MM.1S (cell line): ENCODE measurements at regions not wholly inside any gene's neighbourhood (a gene's known extent, or its start where the extent isn't known, plus 50 kb on each side); places are given as distances from the start of the nearest gene placed in this dataset.

Experiments used
- DNase-seq: peaks from one replicate; pipeline ENCODE4 v3.0.0-alpha.2; 2015
- H2AFZ ChIP-seq: fragments of 300-600 bp; sonication (generic); 2 replicates; pipeline ENCODE4 v1.6.0; 2016; ENCODE audit warnings: antibody characterized with exemption, low read length
- H3F3A ChIP-seq: fragments of 300-600 bp; sonication (generic); 2 replicates; pipeline ENCODE4 v1.6.1; 2016; ENCODE audit warnings: mild to moderate bottlenecking, antibody characterized with exemption, low read length, moderate library complexity, mixed read lengths; ENCODE audit not compliant: insufficient read depth
- H3K27ac ChIP-seq: fragments of 300-600 bp; sonication (generic); 2 replicates; pipeline ENCODE4 v1.5.1; 2016; ENCODE audit warnings: mild to moderate bottlenecking, low read length
- H3K27me3 ChIP-seq: fragments of 300-600 bp; sonication (generic); replicated peaks from 2 replicates; pipeline ENCODE4 v1.6.0; 2016; ENCODE audit warnings: low read length; ENCODE audit not compliant: insufficient read depth
- H3K36me3 ChIP-seq: fragments of 300-600 bp; sonication (generic); replicated peaks from 2 replicates; pipeline ENCODE4 v1.6.1; 2016; ENCODE audit warnings: mild to moderate bottlenecking, low read length, mixed read lengths; ENCODE audit not compliant: insufficient read depth
- H3K4me1 ChIP-seq: fragments of 300-600 bp; sonication (generic); 2 replicates; pipeline ENCODE4 v1.6.1; 2016; ENCODE audit warnings: low read length, mixed read lengths
- H3K4me2 ChIP-seq: fragments of 300-600 bp; sonication (generic); 2 replicates; pipeline ENCODE4 v1.6.0; 2016; ENCODE audit warnings: low read depth, low read length
- H3K4me3 ChIP-seq: fragments of 300-600 bp; sonication (generic); 2 replicates; pipeline ENCODE4 v1.5.1; 2016; ENCODE audit warnings: low read length, mixed read lengths
- H3K79me2 ChIP-seq: fragments of 300-600 bp; sonication (generic); 2 replicates; pipeline ENCODE4 v1.6.1; 2016; ENCODE audit warnings: mixed run types, low read length, mixed read lengths
- H3K9ac ChIP-seq: fragments of 300-600 bp; sonication (generic); 2 replicates; pipeline ENCODE4 v1.6.1; 2016; ENCODE audit warnings: low read length, mixed read lengths
- H3K9me2 ChIP-seq: fragments of 300-600 bp; sonication (generic); replicated peaks from 2 replicates; pipeline ENCODE4 v1.6.1; 2016; ENCODE audit warnings: mild to moderate bottlenecking, low read length, mixed read lengths; ENCODE audit not compliant: insufficient read depth
- H3K9me3 ChIP-seq: fragments of 300-600 bp; sonication (generic); replicated peaks from 2 replicates; pipeline ENCODE4 v1.6.1; 2016; ENCODE audit warnings: mild to moderate bottlenecking, low read length, mixed read lengths; ENCODE audit not compliant: insufficient read depth
- H4K20me1 ChIP-seq: fragments of 300-600 bp; sonication (generic); 2 replicates; pipeline ENCODE4 v1.6.1; 2016; ENCODE audit warnings: mild to moderate bottlenecking, low read length, moderate library complexity, mixed read lengths; ENCODE audit not compliant: insufficient read depth
- CTCF ChIP-seq: fragments of 300-600 bp; sonication (generic); IDR thresholded peaks from 2 replicates; pipeline ENCODE4 v1.5.1; 2016; ENCODE audit warnings: antibody characterized with exemption, low read length, mixed read lengths
- EZH2 ChIP-seq: fragments of 300-600 bp; sonication (generic); optimal IDR thresholded peaks from 2 replicates; pipeline ENCODE3; 2017; ENCODE audit warnings: low read depth, mild to moderate bottlenecking, antibody characterized with exemption, low read length, mixed read lengths
- EZH2phosphoT487 ChIP-seq: fragments of 300-600 bp; sonication (generic); IDR thresholded peaks from 2 replicates; pipeline ENCODE4 v1.6.1; 2018; ENCODE audit warnings: antibody characterized with exemption, low read length

GRCh38 chr18:78309307-78309706, 670.3 kb upstream of the SALL3 start:
- no peaks in the 10 kb centered on the region for H3K4me1 ChIP-seq
- H3K36me3 ChIP-seq = no peaks in the 10 kb centered on the region
- H2AFZ ChIP-seq = no peak overlapping the region
- no peaks in the 10 kb centered on the region for H3K27me3 ChIP-seq
- H3K27ac ChIP-seq = no peak overlapping the region
- H3F3A ChIP-seq = no peaks in the 10 kb centered on the region
- TF ChIP-seq EZH2phosphoT487 = no peak
- no peak for TF ChIP-seq CTCF
- no peak for TF ChIP-seq EZH2
- no peaks in the 10 kb centered on the region for H3K79me2 ChIP-seq
- DNase-seq = no peak
- H3K4me2 ChIP-seq = no peak overlapping the region
- H3K4me3 ChIP-seq = no peak overlapping the region
- no peaks in the 10 kb centered on the region for H3K9me2 ChIP-seq
- no peaks in the 10 kb centered on the region for H3K9me3 ChIP-seq
- H3K9ac ChIP-seq = no peak overlapping the region
- H4K20me1 ChIP-seq = no peaks in the 10 kb centered on the region

- Histone ChIP-seq H4K20me1 (no peaks in the 10 kb centered on the region), H3K9me3 (no peaks in the 10 kb centered on the region), H3K79me2 (no peaks in the 10 kb centered on the region), H3K27ac (no peak overlapping the region), H3K9ac (no peak overlapping the region), H3K36me3 (no peaks in the 10 kb centered on the region), H3F3A (no peaks in the 10 kb centered on the region), H2AFZ (no peak overlapping the region), H3K4me3 (no peak overlapping the region), H3K4me2 (no peak overlapping the region), H3K27me3 (no peaks in the 10 kb centered on the region), H3K4me1 (no peaks in the 10 kb centered on the region), H3K9me2 (no peaks in the 10 kb centered on the region)
- no peak for TF ChIP-seq CTCF
- no peak for TF ChIP-seq EZH2
- TF ChIP-seq EZH2phosphoT487 = no peak
- no peak for DNase-seq
Observed at GRCh38 chr18:78309924-78310323, 669.7 kb upstream of the SALL3 start.

GRCh38 chr18:78319264-78319663, 660.4 kb upstream of the SALL3 start:
- Histone ChIP-seq H3K36me3 (no peaks in the 10 kb centered on the region), H3K79me2 (no peaks in the 10 kb centered on the region), H3K27me3 (no peaks in the 10 kb centered on the region), H4K20me1 (no peaks in the 10 kb centered on the region), H3K9me2 (no peaks in the 10 kb centered on the region), H3K27ac (no peak overlapping the region), H3K4me1 (no peaks in the 10 kb centered on the region), H3F3A (no peaks in the 10 kb centered on the region), H3K4me2 (no peak overlapping the region), H3K9me3 (no peaks in the 10 kb centered on the region), H3K9ac (no peak overlapping the region), H3K4me3 (no peak overlapping the region), H2AFZ (no peak overlapping the region)
- DNase-seq = no peak
- no peak for TF ChIP-seq EZH2
- TF ChIP-seq EZH2phosphoT487 = no peak
- TF ChIP-seq CTCF = no peak
